ENCODE measurements at regions not wholly inside any gene's neighbourhood (a gene's known extent, or its start where the extent isn't known, plus 50 kb on each side); places are given as distances from the start of the nearest gene placed in this dataset.
A peak's percentile ranks its signal among the peaks of the same experiment; 100 is the strongest.
"Not testable (repeated sequence)": the region's sequence is repeated elsewhere in the genome, so short reads cannot be mapped to it uniquely, and the experiment has no call there.

DNA sequence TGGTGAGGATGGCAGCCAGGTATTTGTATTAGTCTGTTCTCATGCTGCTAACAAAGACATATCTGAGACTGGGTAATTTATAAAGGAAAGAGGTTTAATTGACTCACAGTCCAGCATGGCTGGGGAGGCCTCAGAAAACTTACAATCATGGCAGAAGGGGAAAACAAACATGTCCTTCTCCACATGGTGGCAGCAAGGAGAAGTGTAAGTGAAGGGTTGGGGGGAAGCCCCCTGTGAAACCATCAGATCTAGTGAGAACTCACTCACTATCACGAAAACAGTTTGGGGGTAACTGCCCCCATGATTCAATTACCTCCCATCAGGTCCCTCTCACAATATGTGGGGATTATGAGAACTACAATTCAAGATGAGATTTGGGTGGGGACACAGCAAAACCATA, 276.8 kb downstream of the OLFM4 start:
- H3K9ac ChIP-seq (ENCODE audit: extremely low read depth, insufficient read length, low read length); H3K4ac ChIP-seq (ENCODE audit: low read depth, low read length); H2AFZ ChIP-seq (ENCODE audit: low read length); H2BK15ac ChIP-seq (ENCODE audit: low read depth, low read length); H4K5ac ChIP-seq (ENCODE audit: insufficient read length, low read depth, low read length); H3K36me3 Mint-ChIP-seq (ENCODE audit: insufficient read depth in 1 of 3, low read depth in 3 of 3); H3K9me3 ChIP-seq (ENCODE audit: control insufficient read depth, low read depth, low read length); DNase-seq; H2BK5ac ChIP-seq (ENCODE audit: insufficient read length, low read length); H3K4me2 ChIP-seq (ENCODE audit: insufficient read depth, insufficient read length, low read length); H3K27ac ChIP-seq (ENCODE audit: insufficient read length, low read depth, low read length); H3K56ac ChIP-seq (ENCODE audit: insufficient read length, low read depth, low read length); H3K79me2 ChIP-seq (ENCODE audit: insufficient read depth, low read length); H3K14ac ChIP-seq (ENCODE audit: insufficient read depth, low read length); H3K9me3 Mint-ChIP-seq; H4K20me1 ChIP-seq (ENCODE audit: control insufficient read depth, insufficient read depth, insufficient read length); H3T11ph ChIP-seq (ENCODE audit: low read length); H2BK120ac ChIP-seq (ENCODE audit: low read depth, low read length, poor library complexity, severe bottlenecking); H3K27ac Mint-ChIP-seq; H3K4me1 ChIP-seq (ENCODE audit: insufficient read depth, low read length); H2BK12ac ChIP-seq (ENCODE audit: insufficient read length, low read depth, low read length); H4K91ac ChIP-seq (ENCODE audit: insufficient read length, low read depth, low read length); H2AK5ac ChIP-seq (ENCODE audit: insufficient read length, low read length); H3K23ac ChIP-seq (ENCODE audit: insufficient read length, low read depth, low read length); H3K23me2 ChIP-seq (ENCODE audit: insufficient read length, low read depth, low read length, poor library complexity, severe bottlenecking); H4K8ac ChIP-seq (replicated peaks; ENCODE audit: insufficient read length, low read depth, low read length); H3K27me3 ChIP-seq (ENCODE audit: insufficient read depth, low read length); H3K18ac ChIP-seq (ENCODE audit: insufficient read length, low read depth, low read length); H3K79me1 ChIP-seq (ENCODE audit: insufficient read depth, low read depth, low read length, poor library complexity, severe bottlenecking); H3K4me3 Mint-ChIP-seq; H2BK20ac ChIP-seq (ENCODE audit: low read depth, low read length, poor library complexity, severe bottlenecking): not testable (repeated sequence)
- TF ChIP-seq, protein P1, sequence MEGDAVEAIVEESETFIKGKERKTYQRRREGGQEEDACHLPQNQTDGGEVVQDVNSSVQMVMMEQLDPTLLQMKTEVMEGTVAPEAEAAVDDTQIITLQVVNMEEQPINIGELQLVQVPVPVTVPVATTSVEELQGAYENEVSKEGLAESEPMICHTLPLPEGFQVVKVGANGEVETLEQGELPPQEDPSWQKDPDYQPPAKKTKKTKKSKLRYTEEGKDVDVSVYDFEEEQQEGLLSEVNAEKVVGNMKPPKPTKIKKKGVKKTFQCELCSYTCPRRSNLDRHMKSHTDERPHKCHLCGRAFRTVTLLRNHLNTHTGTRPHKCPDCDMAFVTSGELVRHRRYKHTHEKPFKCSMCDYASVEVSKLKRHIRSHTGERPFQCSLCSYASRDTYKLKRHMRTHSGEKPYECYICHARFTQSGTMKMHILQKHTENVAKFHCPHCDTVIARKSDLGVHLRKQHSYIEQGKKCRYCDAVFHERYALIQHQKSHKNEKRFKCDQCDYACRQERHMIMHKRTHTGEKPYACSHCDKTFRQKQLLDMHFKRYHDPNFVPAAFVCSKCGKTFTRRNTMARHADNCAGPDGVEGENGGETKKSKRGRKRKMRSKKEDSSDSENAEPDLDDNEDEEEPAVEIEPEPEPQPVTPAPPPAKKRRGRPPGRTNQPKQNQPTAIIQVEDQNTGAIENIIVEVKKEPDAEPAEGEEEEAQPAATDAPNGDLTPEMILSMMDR (conservative IDR thresholded peaks at IDR 0.05): peak; percentile 60
- no CpG with 5 or more reads among the region's 1 CpG for WGBS (ENCODE audit: extremely low coverage, insufficient read length, low lambda C conversion rate)
- Mint-ChIP-seq H3K4me1 (peaks cover 10 to 13% of the 10 kb centered on the region in 2 experiments), H3K27me3 (ENCODE audit: low read depth) (peaks cover 30% of the 10 kb centered on the region)

Data from H9 (cell line).